IMR-90 (cell line): ENCODE measurements at regions not wholly inside any gene's neighbourhood (a gene's known extent, or its start where the extent isn't known, plus 50 kb on each side); places are given as distances from the start of the nearest gene placed in this dataset.

Source experiments
- ATAC-seq: fragments of 200-7000 bp; cut with Tn5 transposase; 2 replicates; pipeline ENCODE4 v1.9.1; 2020; ENCODE audit warnings: low read depth, mild to moderate bottlenecking, moderate library complexity
- BruUV-seq: library from RNA; stranded (reverse); fragments of 400-500 nt; replicated peaks from 2 replicates; lab custom pipeline; 2021; lab: Mats Ljungman, UMichigan
- CTCF ChIA-PET: fragments of 300-600 bp; formaldehyde crosslinking; extraction: SDS; loops from one replicate; lab custom pipeline; 2021; ENCODE audit warnings: antibody characterized with exemption; lab: Yijun Ruan, JAX
- POLR2A ChIA-PET: fragments of 300-600 bp; sonication (Branson Sonifier 250); formaldehyde crosslinking; loops from one replicate; lab custom pipeline; 2022; ENCODE audit warnings: antibody characterized with exemption; ENCODE audit not compliant: unreplicated experiment; lab: Charles Lee
- DNase-seq: peaks from one replicate; pipeline ENCODE4 v3.0.0; 2013
- H2AFZ ChIP-seq: replicated peaks from 2 replicates; pipeline ENCODE3; 2013; ENCODE audit warnings: low read length, mild to moderate bottlenecking; ENCODE audit not compliant: poor library complexity
- H2AK5ac ChIP-seq: 2 replicates; pipeline ENCODE4 v1.6.1; 2013; ENCODE audit warnings: low read depth, low read length, inconsistent platforms
- H2AK9ac ChIP-seq: replicated peaks from 2 replicates; pipeline ENCODE3; 2013; ENCODE audit warnings: mild to moderate bottlenecking, low read depth, low read length, moderate library complexity; ENCODE audit not compliant: poor library complexity
- H2BK120ac ChIP-seq: 2 replicates; pipeline ENCODE4 v1.6.1; 2013; ENCODE audit warnings: low read depth, low read length, inconsistent platforms
- H2BK15ac ChIP-seq: 3 replicates; pipeline ENCODE4 v1.6.1; 2013; ENCODE audit warnings: low read depth, low read length, inconsistent platforms
- H2BK20ac ChIP-seq: 2 replicates; pipeline ENCODE4 v1.6.1; 2013; ENCODE audit warnings: low read depth, mild to moderate bottlenecking, inconsistent platforms, low read length, moderate library complexity
- H2BK5ac ChIP-seq: 2 replicates; pipeline ENCODE4 v1.6.1; 2013; ENCODE audit warnings: mild to moderate bottlenecking, low read depth, low read length, inconsistent platforms; ENCODE audit not compliant: poor library complexity, severe bottlenecking
- H3K14ac ChIP-seq: replicated peaks from 2 replicates; pipeline ENCODE4 v1.6.1; 2013; ENCODE audit warnings: low read depth, low read length, inconsistent platforms
- H3K18ac ChIP-seq: 2 replicates; pipeline ENCODE4 v1.6.1; 2013; ENCODE audit warnings: low read depth, low read length, control low read depth
- H3K23ac ChIP-seq: 2 replicates; pipeline ENCODE4 v1.6.1; 2013; ENCODE audit warnings: low read depth, low read length, inconsistent platforms
- H3K27ac ChIP-seq: 2 replicates; pipeline ENCODE4 v1.5.1; 2013; ENCODE audit warnings: mild to moderate bottlenecking, control low read depth, low read length; ENCODE audit not compliant: insufficient read depth
- H3K27me3 ChIP-seq: 2 replicates; pipeline ENCODE4 v1.6.1; 2013; ENCODE audit warnings: low read length; ENCODE audit not compliant: control insufficient read depth, insufficient read depth
- H3K36me3 ChIP-seq: 2 replicates; pipeline ENCODE4 v1.6.1; 2013; ENCODE audit warnings: low read length, mixed read lengths; ENCODE audit not compliant: control insufficient read depth, insufficient read depth
- H3K4ac ChIP-seq: 2 replicates; pipeline ENCODE4 v1.6.1; 2013; ENCODE audit warnings: low read depth, low read length, inconsistent platforms
- H3K4me1 ChIP-seq: 2 replicates; pipeline ENCODE4 v1.6.1; 2013; ENCODE audit warnings: low read length, mixed read lengths; ENCODE audit not compliant: control insufficient read depth, insufficient read depth
- H3K4me2 ChIP-seq: 2 replicates; pipeline ENCODE4 v1.6.1; 2013; ENCODE audit warnings: low read depth, mild to moderate bottlenecking, control low read depth, low read length, moderate library complexity
- H3K4me3 ChIP-seq: 2 replicates; pipeline ENCODE4 v1.5.1; 2013; ENCODE audit warnings: low read depth, mild to moderate bottlenecking, control low read depth, low read length, moderate library complexity; ENCODE audit not compliant: insufficient read depth
- H3K56ac ChIP-seq: 2 replicates; pipeline ENCODE4 v1.6.1; 2013; ENCODE audit warnings: low read length, inconsistent platforms; ENCODE audit not compliant: insufficient read depth; ENCODE audit errors: extremely low read depth
- H3K79me1 ChIP-seq, 2 experiments: 2 replicates each; pipeline ENCODE4 v1.6.1; 2013; ENCODE audit warnings: low read length in 2 of 2, inconsistent platforms in 1 of 2, low read depth in 1 of 2
- H3K9ac ChIP-seq: 2 replicates; pipeline ENCODE4 v1.6.1; 2013; ENCODE audit warnings: low read depth, low read length, control low read depth
- H3K9me1 ChIP-seq: 2 replicates; pipeline ENCODE4 v1.6.1; 2013; ENCODE audit warnings: low read length, inconsistent platforms; ENCODE audit not compliant: insufficient read depth
- H3K9me3 ChIP-seq: 2 replicates; pipeline ENCODE4 v1.6.1; 2013; ENCODE audit warnings: low read length; ENCODE audit not compliant: control insufficient read depth, insufficient read depth
- H4K20me1 ChIP-seq: 2 replicates; pipeline ENCODE4 v1.6.1; 2013; ENCODE audit warnings: low read length, inconsistent platforms; ENCODE audit not compliant: insufficient read depth
- H4K5ac ChIP-seq: 2 replicates; pipeline ENCODE4 v1.6.1; 2013; ENCODE audit warnings: mild to moderate bottlenecking, low read depth, low read length, control low read depth
- H4K8ac ChIP-seq, 2 experiments: 2 replicates each; pipeline ENCODE4 v1.6.1; 2013; ENCODE audit warnings: low read depth in 2 of 2, low read length in 2 of 2, control low read depth in 1 of 2, inconsistent platforms in 1 of 2
- H4K91ac ChIP-seq: 2 replicates; pipeline ENCODE4 v1.6.1; 2013; ENCODE audit warnings: low read depth, low read length, inconsistent platforms; ENCODE audit not compliant: insufficient read depth
- MXI1 ChIP-seq: IDR thresholded peaks from 2 replicates; pipeline ENCODE4 v1.6.1; 2012; ENCODE audit warnings: low read depth, mild to moderate bottlenecking, low read length, moderate library complexity, borderline replicate concordance
- NFE2L2 ChIP-seq: fragments of 150-350 bp; IDR thresholded peaks from 2 replicates; pipeline ENCODE4 v1.6.1; 2016; ENCODE audit warnings: low read depth, mild to moderate bottlenecking, low read length
- POLR2A ChIP-seq: IDR thresholded peaks from 2 replicates; pipeline ENCODE4 v1.6.1; 2012; ENCODE audit warnings: mild to moderate bottlenecking, low read depth, low read length
- RCOR1 ChIP-seq: IDR thresholded peaks from 2 replicates; pipeline ENCODE4 v1.6.1; 2012; ENCODE audit warnings: mild to moderate bottlenecking, low read length, improper control_type of control experiment; ENCODE audit not compliant: insufficient replicate concordance
- SMC3 ChIP-seq: fragments of 150-350 bp; IDR thresholded peaks from 2 replicates; pipeline ENCODE4 v1.6.1; 2016; ENCODE audit warnings: low read depth, mild to moderate bottlenecking, antibody characterized with exemption, low read length, moderate library complexity
- USF2 ChIP-seq: fragments of 150-350 bp; IDR thresholded peaks from 2 replicates; pipeline ENCODE4 v1.6.1; 2017; ENCODE audit warnings: mild to moderate bottlenecking, antibody characterized with exemption, low read length, low read depth
- dilution Hi-C: fragments of 300-500 bp; cut with HindIII; formaldehyde crosslinking; loops from one replicate; pipeline ENCODE4 v1.14.3; 2018; ENCODE audit warnings: low sequenced_read_pairs; ENCODE audit not compliant: unreplicated experiment
- in situ Hi-C: fragments of 300-500 bp; cut with MboI; formaldehyde crosslinking; loops from 3 replicates; pipeline ENCODE4 v1.14.3; 2019; ENCODE audit warnings: low sequenced_read_pairs, inconsistent platforms, mixed read lengths
- intact Hi-C: fragments of 100-400 bp; cut with micrococcal nuclease; formaldehyde crosslinking; loops from 2 replicates; pipeline ENCODE4 v1.10.0; 2022

DNA sequence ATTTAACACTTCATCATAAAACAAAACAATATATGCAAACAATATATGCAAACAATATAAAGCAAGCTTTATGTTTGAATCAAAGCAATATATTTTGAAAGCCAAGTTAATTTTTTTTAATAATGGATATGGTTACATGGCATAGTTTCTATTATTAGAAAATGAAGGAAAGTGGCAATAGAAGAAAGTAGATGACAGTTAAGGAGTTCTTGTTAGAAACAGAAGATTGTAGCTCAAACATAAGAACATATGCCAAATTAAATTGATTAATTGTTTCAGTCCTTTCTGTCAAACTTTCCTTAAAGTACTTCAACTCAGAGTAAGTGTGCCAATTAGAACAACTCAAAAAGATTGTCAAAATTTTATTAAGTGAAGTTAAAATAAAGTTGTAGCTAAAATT is 1248.3 kb downstream of the SLC16A7 start:
- Histone ChIP-seq H2AK9ac (no peak overlapping the region), H3K9me1 (no peaks in the 10 kb centered on the region), H3K27me3 (no peaks in the 10 kb centered on the region), H3K56ac (no peak overlapping the region), H2AFZ (no peak overlapping the region), H3K36me3 (no peaks in the 10 kb centered on the region), H3K9ac (no peak overlapping the region), H4K5ac (no peak overlapping the region), H2AK5ac (no peak overlapping the region), H3K79me1 (no peaks in the 10 kb centered on the region), H4K91ac (no peak overlapping the region), H2BK5ac (no peak overlapping the region), H4K8ac (no peak overlapping the region), H2BK20ac (no peak overlapping the region), H3K4me2 (no peak overlapping the region), H3K4me1 (no peaks in the 10 kb centered on the region), H3K23ac (no peak overlapping the region), H3K27ac (no peak overlapping the region), H3K14ac (no peak overlapping the region), H3K4me3 (no peak overlapping the region), H3K4ac (no peak overlapping the region), H2BK120ac (no peak overlapping the region), H3K18ac (no peak overlapping the region), H2BK15ac (no peak overlapping the region), H3K9me3 (no peaks in the 10 kb centered on the region), H4K20me1 (no peaks in the 10 kb centered on the region)
- in situ Hi-C loops (no loop called here), dilution Hi-C loops (no loop called here), intact Hi-C loops (no loop called here)
- no peak for ATAC-seq
- POLR2A ChIA-PET, result no interaction called here
- TF ChIP-seq MXI1, result no peak
- no peak for TF ChIP-seq SMC3
- no peak for TF ChIP-seq POLR2A
- no peak for TF ChIP-seq NFE2L2
- no peak for TF ChIP-seq USF2
- TF ChIP-seq RCOR1, result no peak
- CTCF ChIA-PET, result no interaction called here
- no TSS peak for BruUV-seq
- no peak for DNase-seq
